GM10266 (cell line): ENCODE measurements at regions not wholly inside any gene's neighbourhood (a gene's known extent, or its start where the extent isn't known, plus 50 kb on each side); places are given as distances from the start of the nearest gene placed in this dataset.

Experiments
- DNase-seq: peaks from one replicate; pipeline ENCODE4 v3.0.0; 2012; ENCODE audit errors: extremely low spot score
- CTCF ChIP-seq: IDR thresholded peaks from 2 replicates; pipeline ENCODE4 v1.5.1; 2012; ENCODE audit warnings: mild to moderate bottlenecking, low read depth; ENCODE audit not compliant: control insufficient read depth, insufficient read depth; ENCODE audit errors: missing control alignments

- no peak for DNase-seq
- TF ChIP-seq CTCF, result no peak
Measured at GRCh38 chr3:74515451-74515850, 99.0 kb downstream of the CNTN3 start.

- no peak for DNase-seq
- TF ChIP-seq CTCF, result no peak
Measured at GRCh38 chr3:74511078-74511477, 103.4 kb downstream of the CNTN3 start.

- no peak for TF ChIP-seq CTCF
- DNase-seq, result no peak
Measured at GRCh38 chr3:74510261-74510818, 104.1 kb downstream of the CNTN3 start.

- TF ChIP-seq CTCF, result no peak
- DNase-seq, result no peak
Measured at GRCh38 chr3:74507691-74508090, 106.8 kb downstream of the CNTN3 start.

GRCh38 chr3:74506246-74506645, 108.2 kb downstream of the CNTN3 start:
- no peak for DNase-seq
- TF ChIP-seq CTCF, result no peak

- no peak for TF ChIP-seq CTCF
- DNase-seq, result no peak
Measured at GRCh38 chr3:74501007-74501406, 113.5 kb downstream of the CNTN3 start.

GRCh38 chr3:74500257-74500656, 114.2 kb downstream of the CNTN3 start:
- no peak for TF ChIP-seq CTCF
- no peak for DNase-seq

GRCh38 chr3:74491874-74492273, 122.6 kb downstream of the CNTN3 start:
- no peak for TF ChIP-seq CTCF
- no peak for DNase-seq
